H1 (cell line): ENCODE measurements at regions not wholly inside any gene's neighbourhood (a gene's known extent, or its start where the extent isn't known, plus 50 kb on each side); places are given as distances from the start of the nearest gene placed in this dataset.

Experiments used
- CTCF ChIA-PET: fragments of 300-600 bp; sonication (Branson Sonifier 250); formaldehyde crosslinking; loops from one replicate; lab custom pipeline; 2021; ENCODE audit not compliant: partially characterized antibody; lab: Charles Lee
- POLR2A ChIA-PET: fragments of 300-600 bp; sonication (Branson Sonifier 250); formaldehyde crosslinking; loops from one replicate; lab custom pipeline; 2021; ENCODE audit warnings: inconsistent platforms; ENCODE audit not compliant: partially characterized antibody; lab: Charles Lee
- DNase-seq, 2 experiments: peaks; one replicate each; pipeline versions ENCODE4 v3.0.0 to v3.0.0-alpha.2; 2010 to 2022; ENCODE audit warnings: low spot score in 2 of 2, low read depth in 1 of 2, mixed read lengths in 1 of 2
- FAIRE-seq: peaks from 2 replicates; lab custom pipeline; 2011; peaks lifted over from hg19 to GRCh38; lab: Jason Lieb, UNC
- H2AFZ ChIP-seq: 2 replicates; pipeline ENCODE4 v1.8.1; 2012; ENCODE audit warnings: low read length, inconsistent platforms
- H2AK5ac ChIP-seq: 2 replicates; pipeline ENCODE4 v1.6.1; 2013; ENCODE audit warnings: low read depth, low read length
- H2BK120ac ChIP-seq: replicated peaks from 2 replicates; pipeline ENCODE3; 2013; ENCODE audit warnings: low read depth, low read length, inconsistent platforms
- H2BK12ac ChIP-seq: 2 replicates; pipeline ENCODE4 v1.6.1; 2013; ENCODE audit warnings: low read depth, low read length
- H2BK15ac ChIP-seq: 2 replicates; pipeline ENCODE4 v1.6.1; 2013; ENCODE audit warnings: low read length
- H2BK20ac ChIP-seq: 2 replicates; pipeline ENCODE4 v1.6.1; 2013; ENCODE audit warnings: low read length
- H2BK5ac ChIP-seq: 2 replicates; pipeline ENCODE4 v1.6.1; 2013; ENCODE audit warnings: low read depth, low read length
- H3K14ac ChIP-seq: 2 replicates; pipeline ENCODE4 v1.6.1; 2013; ENCODE audit warnings: inconsistent platforms; ENCODE audit not compliant: insufficient read length
- H3K18ac ChIP-seq: 2 replicates; pipeline ENCODE4 v1.6.1; 2013; ENCODE audit warnings: low read length; ENCODE audit errors: extremely low read depth
- H3K23ac ChIP-seq: 2 replicates; pipeline ENCODE4 v1.6.1; 2013; ENCODE audit warnings: inconsistent platforms; ENCODE audit not compliant: insufficient read length
- H3K23me2 ChIP-seq: 2 replicates; pipeline ENCODE4 v1.6.1; 2013; ENCODE audit warnings: low read depth, low read length
- H3K27ac ChIP-seq: 2 replicates; pipeline ENCODE4 v1.6.1; 2011; ENCODE audit warnings: low read depth, low read length, inconsistent platforms
- H3K27me3 ChIP-seq, 4 experiments: replicated peaks in 1 of 4; 1 replicate in 1 of 4; 2 replicates in 3 of 4; pipeline versions ENCODE4 v1.6.1 to v1.8.1; 2011 to 2013; ENCODE audit warnings: low read length in 3 of 4, mild to moderate bottlenecking in 3 of 4, inconsistent platforms in 2 of 4, mixed read lengths in 2 of 4, moderate library complexity in 1 of 4; ENCODE audit not compliant: control insufficient read depth in 3 of 4, insufficient read depth in 3 of 4; ENCODE audit errors: extremely low read depth in 1 of 4
- H3K36me3 ChIP-seq, 4 experiments: 2 replicates each; pipeline versions ENCODE4 v1.6.1 to v1.8.1; 2011 to 2013; ENCODE audit warnings: mild to moderate bottlenecking in 4 of 4, low read length in 3 of 4, moderate library complexity in 2 of 4, control low read depth in 1 of 4, inconsistent platforms in 1 of 4; ENCODE audit not compliant: insufficient read depth in 4 of 4, control insufficient read depth in 2 of 4
- H3K4ac ChIP-seq: replicated peaks from 2 replicates; pipeline ENCODE3; 2013; ENCODE audit warnings: low read length, low read depth, mixed read lengths, inconsistent platforms; ENCODE audit not compliant: insufficient read length
- H3K4me1 ChIP-seq, 4 experiments: replicated peaks in 1 of 4; 1 replicate in 1 of 4; 2 replicates in 3 of 4; pipeline versions ENCODE4 v1.6.1 to v1.8.1; 2011 to 2013; ENCODE audit warnings: low read length in 3 of 4, inconsistent platforms in 2 of 4, mixed read lengths in 1 of 4; ENCODE audit not compliant: insufficient read depth in 4 of 4, control insufficient read depth in 3 of 4
- H3K4me2 ChIP-seq, 2 experiments: 2 replicates each; pipeline versions ENCODE4 v1.6.1 to v1.8.1; 2011 to 2013; ENCODE audit warnings: low read depth in 2 of 2, low read length in 2 of 2, control low read depth in 1 of 2, inconsistent platforms in 1 of 2, mild to moderate bottlenecking in 1 of 2; ENCODE audit not compliant: insufficient read depth in 1 of 2
- H3K4me3 ChIP-seq, 4 experiments: fragments of 200-600, 300-600 bp in 1 of 4; sonication (generic), shearing (Covaris generic), sonication (Bioruptor Twin) in 1 of 4; 2 replicates each; pipeline versions ENCODE4 v1.5.1 to v1.8.1; 2011 to 2016; ENCODE audit warnings: low read length in 4 of 4, low read depth in 3 of 4, control low read depth in 2 of 4, inconsistent platforms in 2 of 4, mild to moderate bottlenecking in 2 of 4, mixed read lengths in 1 of 4, moderate library complexity in 1 of 4; ENCODE audit not compliant: insufficient read depth in 2 of 4; ENCODE audit errors: extremely low read depth in 1 of 4
- H3K56ac ChIP-seq: replicated peaks from 2 replicates; pipeline ENCODE3; 2013; ENCODE audit warnings: low read depth, mild to moderate bottlenecking, mixed read lengths, low read length, inconsistent platforms; ENCODE audit not compliant: insufficient read length
- H3K79me1 ChIP-seq: 2 replicates; pipeline ENCODE4 v1.6.1; 2013; ENCODE audit warnings: low read depth, low read length, control low read depth
- H3K79me2 ChIP-seq, 2 experiments: 2 replicates each; pipeline versions ENCODE4 v1.6.1 to v1.8.1; 2012 to 2013; ENCODE audit warnings: low read length in 2 of 2, mild to moderate bottlenecking in 2 of 2, inconsistent platforms in 1 of 2; ENCODE audit not compliant: insufficient read depth in 2 of 2, control insufficient read depth in 1 of 2
- H3K9ac ChIP-seq, 4 experiments: replicated peaks in 1 of 4; 1 replicate in 1 of 4; 2 replicates in 3 of 4; pipeline versions ENCODE4 v1.6.1 to v1.8.1; 2011 to 2013; ENCODE audit warnings: low read depth in 3 of 4, low read length in 3 of 4, control low read depth in 2 of 4, mild to moderate bottlenecking in 2 of 4, moderate library complexity in 2 of 4, inconsistent platforms in 1 of 4; ENCODE audit errors: extremely low read depth in 1 of 4
- H3K9me3 ChIP-seq, 2 experiments: 2 replicates each; pipeline versions ENCODE4 v1.6.1 to v1.8.1; 2012 to 2013; ENCODE audit warnings: mild to moderate bottlenecking in 2 of 2, moderate library complexity in 2 of 2, control low read depth in 1 of 2, inconsistent platforms in 1 of 2, low read depth in 1 of 2, low read length in 1 of 2, mixed read lengths in 1 of 2; ENCODE audit not compliant: insufficient read depth in 2 of 2
- H4K20me1 ChIP-seq, 2 experiments: replicated peaks in 1 of 2; 2 replicates each; pipeline versions ENCODE3 to v1.8.1; 2011 to 2013; ENCODE audit warnings: inconsistent platforms in 2 of 2, low read length in 2 of 2, mild to moderate bottlenecking in 1 of 2; ENCODE audit not compliant: insufficient read depth in 2 of 2, control insufficient read depth in 1 of 2
- H4K5ac ChIP-seq: 2 replicates; pipeline ENCODE4 v1.6.1; 2013; ENCODE audit warnings: low read length, low read depth, mixed read lengths, inconsistent platforms; ENCODE audit not compliant: insufficient read length
- H4K8ac ChIP-seq: 2 replicates; pipeline ENCODE4 v1.8.0; 2013; ENCODE audit warnings: mild to moderate bottlenecking, moderate library complexity, low read length, inconsistent platforms; ENCODE audit not compliant: insufficient read depth; ENCODE audit errors: extremely low read depth
- H4K91ac ChIP-seq: replicated peaks from 2 replicates; pipeline ENCODE3; 2013; ENCODE audit warnings: low read length, mixed read lengths, inconsistent platforms; ENCODE audit not compliant: insufficient read length
- CEBPB ChIP-seq: IDR thresholded peaks from 2 replicates; pipeline ENCODE4 v1.6.1; 2012; ENCODE audit warnings: low read depth, low read length
- CTBP2 ChIP-seq: IDR thresholded peaks from 2 replicates; pipeline ENCODE4 v1.7.0; 2011; ENCODE audit warnings: borderline replicate concordance, mild to moderate bottlenecking, moderate library complexity, mixed read lengths, low read length; ENCODE audit not compliant: insufficient read depth, insufficient read length
- E2F6 ChIP-seq: IDR thresholded peaks from 2 replicates; pipeline ENCODE4 v1.6.1; 2012; ENCODE audit warnings: inconsistent platforms
- EGR1 ChIP-seq: IDR thresholded peaks from 2 replicates; pipeline ENCODE4 v1.6.1; 2011; ENCODE audit warnings: low read depth, low read length, borderline replicate concordance
- EZH2 ChIP-seq: fragments of 200-600 bp; sonication (generic); IDR thresholded peaks from 2 replicates; pipeline ENCODE4 v1.7.1; 2012; ENCODE audit warnings: low read depth, mild to moderate bottlenecking, moderate library complexity, low read length, inconsistent platforms; ENCODE audit not compliant: severe bottlenecking
- JUN ChIP-seq: IDR thresholded peaks from 2 replicates; pipeline ENCODE4 v1.6.1; 2011; ENCODE audit warnings: low read depth, mild to moderate bottlenecking, improper control_type of control experiment, low read length
- NANOG ChIP-seq: IDR thresholded peaks from 2 replicates; pipeline ENCODE4 v1.6.1; 2011; ENCODE audit warnings: low read length, low read depth, mild to moderate bottlenecking, inconsistent platforms; ENCODE audit not compliant: insufficient read depth, poor library complexity, severe bottlenecking
- NRF1 ChIP-seq: IDR thresholded peaks from 2 replicates; pipeline ENCODE4 v1.6.1; 2011; ENCODE audit warnings: mild to moderate bottlenecking, low read depth, low read length, improper control_type of control experiment
- POLR2A ChIP-seq, 2 experiments: IDR thresholded peaks; 1 replicate in 1 of 2; 2 replicates in 1 of 2; pipeline ENCODE4 v1.6.1; 2011; ENCODE audit warnings: low read depth in 2 of 2, low read length in 2 of 2, mild to moderate bottlenecking in 2 of 2; ENCODE audit errors: control extremely low read depth in 1 of 2
- POLR2AphosphoS5 ChIP-seq: IDR thresholded peaks from 2 replicates; pipeline ENCODE4 v1.6.1; 2011; ENCODE audit warnings: low read depth, low read length
- RXRA ChIP-seq: IDR thresholded peaks from 2 replicates; pipeline ENCODE4 v1.6.1; 2011; ENCODE audit warnings: low read depth, mild to moderate bottlenecking, low read length, moderate library complexity; ENCODE audit not compliant: insufficient read depth
- SP1 ChIP-seq: IDR thresholded peaks from 2 replicates; pipeline ENCODE4 v1.6.1; 2011; ENCODE audit warnings: low read depth, low read length
- SUZ12 ChIP-seq: fragments of 200-600 bp; sonication (generic); IDR thresholded peaks from 2 replicates; pipeline ENCODE4 v1.6.1; 2012; ENCODE audit warnings: mild to moderate bottlenecking, inconsistent platforms, low read length, moderate library complexity, mixed read lengths
- TAF1 ChIP-seq: IDR thresholded peaks from 2 replicates; pipeline ENCODE4 v1.6.1; 2011; ENCODE audit warnings: mild to moderate bottlenecking, low read depth, low read length
- TBP ChIP-seq: IDR thresholded peaks from 2 replicates; pipeline ENCODE4 v1.6.1; 2011; ENCODE audit warnings: low read depth, low read length, improper control_type of control experiment
- TEAD4 ChIP-seq: IDR thresholded peaks from 2 replicates; pipeline ENCODE4 v1.6.1; 2012; ENCODE audit warnings: low read depth, low read length, inconsistent platforms, mixed read lengths
- WGBS, 2 experiments: shearing (Covaris generic) in 1 of 2; methylation state at CpG; one replicate each; pipeline versions ENCODE4 v1.1.6 to v1.1.7; 2013 to 2015; ENCODE audit warnings: low lambda C conversion rate in 2 of 2, mixed read lengths in 2 of 2, inconsistent platforms in 1 of 2, low coverage in 1 of 2, missing lambda C conversion rate in 1 of 2; ENCODE audit not compliant: insufficient replicate concordance in 2 of 2, insufficient coverage in 1 of 2, insufficient read length in 1 of 2; ENCODE audit errors: extremely low coverage in 1 of 2, missing lambda C conversion rate in 1 of 2; 5-methylcytosine and 5-hydroxymethylcytosine counted together

- no peak overlapping the region for H3K14ac ChIP-seq
- POLR2A ChIA-PET: interaction anchor here (0.6 kb wide), 1 partner anchor 1111 kb away, joined by 3 read pairs; no protein-coding TSS in a partner anchor
- H2AK5ac ChIP-seq: no peak overlapping the region
- no peak overlapping the region for H3K9ac ChIP-seq
- H4K20me1 ChIP-seq: no peaks in the 10 kb centered on the region
- H3K23me2 ChIP-seq: no peaks in the 10 kb centered on the region
- no peaks in the 10 kb centered on the region for H3K36me3 ChIP-seq
- FAIRE-seq (no peak), DNase-seq (no peak)
- no peak overlapping the region for H3K18ac ChIP-seq
- H3K4me1 ChIP-seq: no peaks in the 10 kb centered on the region
- H3K79me1 ChIP-seq: no peaks in the 10 kb centered on the region
- no peak overlapping the region for H4K8ac ChIP-seq
- no peak overlapping the region for H2BK5ac ChIP-seq
- no peak overlapping the region for H2AFZ ChIP-seq
- H3K4me2 ChIP-seq: no peak overlapping the region
- H2BK12ac ChIP-seq: no peak overlapping the region
- no peak overlapping the region for H2BK15ac ChIP-seq
- no peak overlapping the region for H4K91ac ChIP-seq
- 83% methylated on average over 1 of the region's 1 CpG; no CpG with 5 or more reads in 1 of the 2 experiments for WGBS, 2 experiments
- H2BK20ac ChIP-seq: no peak overlapping the region
- no peak overlapping the region for H2BK120ac ChIP-seq
- no peak overlapping the region for H3K4ac ChIP-seq
- no peak overlapping the region for H4K5ac ChIP-seq
- CTCF ChIA-PET: interaction anchor here (1.2 to 4.1 kb wide), 2 partner anchors 13 to 179 kb away, joined by 3 to 38 read pairs; no protein-coding TSS in a partner anchor
- no peak overlapping the region for H3K4me3 ChIP-seq
- H3K56ac ChIP-seq: no peak overlapping the region
- H3K27ac ChIP-seq: no peak overlapping the region
- no peak overlapping the region for H3K23ac ChIP-seq
- H3K79me2 ChIP-seq: no peaks in the 10 kb centered on the region
- H3K9me3 ChIP-seq: no peaks in the 10 kb centered on the region
- no peaks in the 10 kb centered on the region for H3K27me3 ChIP-seq
- no peak for TF ChIP-seq EGR1
- TF ChIP-seq CEBPB: no peak
- TF ChIP-seq RXRA: no peak
- no peak for TF ChIP-seq E2F6
- TF ChIP-seq TAF1: no peak
- TF ChIP-seq EZH2: no peak
- TF ChIP-seq NRF1: no peak
- TF ChIP-seq JUN: no peak
- no peak for TF ChIP-seq CTBP2
- no peak for TF ChIP-seq POLR2A (IDR thresholded peaks at IDR 0.05; ENCODE audit: control extremely low read depth in 1 of 2, low read depth in 2 of 2, low read length in 2 of 2)
- no peak for TF ChIP-seq TBP
- TF ChIP-seq TEAD4: no peak
- no peak for TF ChIP-seq POLR2AphosphoS5
- TF ChIP-seq NANOG: no peak
- no peak for TF ChIP-seq SP1
- no peak for TF ChIP-seq SUZ12
Observed at GRCh38 chr5:152335461-152335860, 69.6 kb downstream of the NMUR2 start.
